PC-3 (cell line): ENCODE measurements at regions not wholly inside any gene's neighbourhood (a gene's known extent, or its start where the extent isn't known, plus 50 kb on each side); places are given as distances from the start of the nearest gene placed in this dataset.

ENCODE experiments used
- ATAC-seq: fragments of 200-7000 bp; cut with Tn5 transposase; 2 replicates; pipeline ENCODE4 v1.9.1; 2020; ENCODE audit warnings: mild to moderate bottlenecking, moderate library complexity
- BruUV-seq: library from RNA; stranded (reverse); fragments of 400-500 nt; replicated peaks from 2 replicates; lab custom pipeline; 2021; lab: Mats Ljungman, UMichigan
- CTCF ChIA-PET: fragments of 300-600 bp; sonication (Branson Sonifier 250); formaldehyde crosslinking; loops from one replicate; lab custom pipeline; 2022; ENCODE audit warnings: antibody characterized with exemption; lab: Charles Lee
- POLR2A ChIA-PET: fragments of 300-600 bp; sonication (Branson Sonifier 250); formaldehyde crosslinking; loops from one replicate; lab custom pipeline; 2022; ENCODE audit warnings: antibody characterized with exemption; ENCODE audit not compliant: unreplicated experiment; lab: Charles Lee
- DNase-seq: peaks from one replicate; pipeline ENCODE4 v3.0.0-alpha.2; 2015
- H2AFZ ChIP-seq: fragments of 300-600 bp; sonication (generic); 2 replicates; pipeline ENCODE4 v1.6.0; 2016; ENCODE audit warnings: antibody characterized with exemption, low read length
- H3F3A ChIP-seq: fragments of 300-600 bp; sonication (generic); one replicate; pipeline ENCODE4 v1.6.0; 2017; ENCODE audit warnings: antibody characterized with exemption, low read length, control low read depth, mild to moderate bottlenecking; ENCODE audit not compliant: unreplicated experiment
- H3K27ac ChIP-seq: fragments of 300-600 bp; sonication (generic); 2 replicates; pipeline ENCODE4 v1.5.1; 2016; ENCODE audit warnings: mild to moderate bottlenecking, low read length
- H3K27me3 ChIP-seq: fragments of 300-600 bp; sonication (generic); 2 replicates; pipeline ENCODE4 v1.6.1; 2016; ENCODE audit warnings: low read length, mixed read lengths
- H3K36me3 ChIP-seq: fragments of 300-600 bp; sonication (generic); 2 replicates; pipeline ENCODE4 v1.6.1; 2016; ENCODE audit warnings: low read depth, mixed run types, low read length, mixed read lengths
- H3K4me1 ChIP-seq: fragments of 300-600 bp; sonication (generic); 2 replicates; pipeline ENCODE4 v1.5.1; 2016; ENCODE audit warnings: low read length; ENCODE audit not compliant: insufficient read depth
- H3K4me2 ChIP-seq: fragments of 300-600 bp; sonication (generic); 2 replicates; pipeline ENCODE4 v1.6.0; 2016; ENCODE audit warnings: low read length
- H3K4me3 ChIP-seq: fragments of 300-600 bp; sonication (generic); 2 replicates; pipeline ENCODE4 v1.5.1; 2016; ENCODE audit warnings: mild to moderate bottlenecking, low read length, mixed read lengths
- H3K79me2 ChIP-seq: fragments of 300-600 bp; sonication (generic); 2 replicates; pipeline ENCODE4 v1.6.1; 2017; ENCODE audit warnings: low read length, mixed read lengths
- H3K9ac ChIP-seq: fragments of 300-600 bp; sonication (generic); 2 replicates; pipeline ENCODE4 v1.6.0; 2016; ENCODE audit warnings: mild to moderate bottlenecking, low read length
- H3K9me2 ChIP-seq: fragments of 300-600 bp; sonication (generic); replicated peaks from 2 replicates; pipeline ENCODE4 v1.6.1; 2016; ENCODE audit warnings: mixed run types, low read length, mixed read lengths
- H3K9me3 ChIP-seq: fragments of 300-600 bp; sonication (generic); 2 replicates; pipeline ENCODE4 v1.6.1; 2016; ENCODE audit warnings: low read length, mixed read lengths
- H4K20me1 ChIP-seq: fragments of 300-600 bp; sonication (generic); 2 replicates; pipeline ENCODE4 v1.6.1; 2016; ENCODE audit warnings: low read length, mixed read lengths
- EZH2 ChIP-seq: fragments of 300-600 bp; sonication (generic); IDR thresholded peaks from one replicate; pipeline ENCODE4 v1.6.1; 2017; ENCODE audit warnings: antibody characterized with exemption, mild to moderate bottlenecking, low read length; ENCODE audit not compliant: unreplicated experiment
- EZH2phosphoT487 ChIP-seq: fragments of 300-600 bp; sonication (generic); IDR thresholded peaks from 2 replicates; pipeline ENCODE4 v1.6.1; 2018; ENCODE audit warnings: mild to moderate bottlenecking, antibody characterized with exemption, low read length, borderline replicate concordance
- intact Hi-C: fragments of 100-400 bp; cut with micrococcal nuclease; formaldehyde crosslinking; loops from 2 replicates; pipeline ENCODE4 v1.9.0; 2023
- TF ChIP-seq, protein P1 (sequence below): fragments of 300-600 bp; sonication (generic); conservative IDR thresholded peaks from 2 replicates; pipeline ENCODE4 v1.5.1; 2017; ENCODE audit warnings: antibody characterized with exemption, low read depth, mild to moderate bottlenecking, low read length

DNA sequence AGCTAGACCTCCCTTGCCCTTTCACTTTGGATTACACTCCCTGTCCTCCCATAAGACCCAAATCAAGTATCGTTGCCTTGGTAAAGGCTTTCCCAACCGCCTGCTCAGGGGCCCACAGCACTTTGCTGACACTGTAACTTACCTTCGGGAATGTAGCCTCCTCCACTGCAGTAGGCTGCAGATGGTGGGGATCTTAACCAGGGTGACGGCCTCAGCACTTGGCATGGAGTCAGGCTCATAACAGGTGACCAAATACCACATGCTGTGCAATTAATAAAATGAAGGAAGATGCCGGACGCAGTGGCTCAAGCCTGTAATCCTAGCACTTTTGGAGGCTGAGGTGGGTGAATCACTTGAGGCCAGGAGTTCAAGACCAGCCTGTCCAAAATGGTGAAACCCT lies 88.7 kb upstream of the IRF2BP2 start:
- no peak overlapping the region for H2AFZ ChIP-seq
- H4K20me1 ChIP-seq: no peaks in the 10 kb centered on the region
- ChIA-PET CTCF (no interaction called here), POLR2A (no interaction called here)
- H3K4me2 ChIP-seq: no peak overlapping the region
- H3K36me3 ChIP-seq: no peaks in the 10 kb centered on the region
- H3K4me1 ChIP-seq: no peaks in the 10 kb centered on the region
- H3K9me3 ChIP-seq: no peaks in the 10 kb centered on the region
- H3K79me2 ChIP-seq: no peaks in the 10 kb centered on the region
- BruUV-seq: no TSS peak
- H3K9me2 ChIP-seq: no peaks in the 10 kb centered on the region
- DNase-seq (no peak), ATAC-seq (no peak)
- H3K4me3 ChIP-seq: no peak overlapping the region
- intact Hi-C loops: loop anchor here (10.0 kb wide), 1 partner anchor 84 kb away; the partner anchor contains the start of gene IRF2BP2
- no peak for TF ChIP-seq EZH2
- TF ChIP-seq, protein P1, sequence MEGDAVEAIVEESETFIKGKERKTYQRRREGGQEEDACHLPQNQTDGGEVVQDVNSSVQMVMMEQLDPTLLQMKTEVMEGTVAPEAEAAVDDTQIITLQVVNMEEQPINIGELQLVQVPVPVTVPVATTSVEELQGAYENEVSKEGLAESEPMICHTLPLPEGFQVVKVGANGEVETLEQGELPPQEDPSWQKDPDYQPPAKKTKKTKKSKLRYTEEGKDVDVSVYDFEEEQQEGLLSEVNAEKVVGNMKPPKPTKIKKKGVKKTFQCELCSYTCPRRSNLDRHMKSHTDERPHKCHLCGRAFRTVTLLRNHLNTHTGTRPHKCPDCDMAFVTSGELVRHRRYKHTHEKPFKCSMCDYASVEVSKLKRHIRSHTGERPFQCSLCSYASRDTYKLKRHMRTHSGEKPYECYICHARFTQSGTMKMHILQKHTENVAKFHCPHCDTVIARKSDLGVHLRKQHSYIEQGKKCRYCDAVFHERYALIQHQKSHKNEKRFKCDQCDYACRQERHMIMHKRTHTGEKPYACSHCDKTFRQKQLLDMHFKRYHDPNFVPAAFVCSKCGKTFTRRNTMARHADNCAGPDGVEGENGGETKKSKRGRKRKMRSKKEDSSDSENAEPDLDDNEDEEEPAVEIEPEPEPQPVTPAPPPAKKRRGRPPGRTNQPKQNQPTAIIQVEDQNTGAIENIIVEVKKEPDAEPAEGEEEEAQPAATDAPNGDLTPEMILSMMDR: no peak
- TF ChIP-seq EZH2phosphoT487: no peak
- no peak overlapping the region for H3K27ac ChIP-seq
- H3K9ac ChIP-seq: no peak overlapping the region
- H3K27me3 ChIP-seq: no peaks in the 10 kb centered on the region
- H3F3A ChIP-seq: no peaks in the 10 kb centered on the region

DNA sequence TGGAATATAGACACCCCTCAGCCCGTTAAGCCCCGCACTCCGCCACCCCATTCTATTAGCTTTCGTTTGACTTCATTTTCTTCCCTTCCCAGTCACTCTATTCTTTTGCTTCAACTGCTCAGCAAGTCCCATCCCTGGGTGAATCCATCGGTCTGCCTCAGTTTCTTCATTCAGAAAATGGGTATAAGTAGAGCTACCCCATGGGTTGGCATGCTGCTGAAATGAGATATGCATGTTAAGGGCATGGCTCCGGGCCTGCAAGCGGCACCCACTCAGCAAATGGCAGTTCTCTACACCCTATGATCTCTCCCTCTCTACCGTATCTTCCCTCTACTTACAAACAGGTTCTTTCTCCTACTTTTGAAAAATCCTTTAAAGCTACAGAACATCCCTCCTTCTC lies 87.8 kb upstream of the IRF2BP2 start:
- no peak overlapping the region for H3K9ac ChIP-seq
- ATAC-seq (no peak), DNase-seq (no peak)
- ChIA-PET CTCF (no interaction called here), POLR2A (no interaction called here)
- no peaks in the 10 kb centered on the region for H3K4me1 ChIP-seq
- BruUV-seq: no TSS peak
- no peak overlapping the region for H3K27ac ChIP-seq
- no peaks in the 10 kb centered on the region for H3K27me3 ChIP-seq
- no peaks in the 10 kb centered on the region for H3K36me3 ChIP-seq
- H3K9me2 ChIP-seq: no peaks in the 10 kb centered on the region
- H3K9me3 ChIP-seq: no peaks in the 10 kb centered on the region
- no peaks in the 10 kb centered on the region for H4K20me1 ChIP-seq
- H3K79me2 ChIP-seq: no peaks in the 10 kb centered on the region
- no peak overlapping the region for H3K4me2 ChIP-seq
- intact Hi-C loops: loop anchor here (10.0 kb wide), 1 partner anchor 83 kb away; the partner anchor contains the start of gene IRF2BP2
- H3K4me3 ChIP-seq: no peak overlapping the region
- no peak overlapping the region for H2AFZ ChIP-seq
- TF ChIP-seq EZH2phosphoT487 (no peak), EZH2 (no peak)
- TF ChIP-seq, protein P1: no peak
- no peaks in the 10 kb centered on the region for H3F3A ChIP-seq

DNA sequence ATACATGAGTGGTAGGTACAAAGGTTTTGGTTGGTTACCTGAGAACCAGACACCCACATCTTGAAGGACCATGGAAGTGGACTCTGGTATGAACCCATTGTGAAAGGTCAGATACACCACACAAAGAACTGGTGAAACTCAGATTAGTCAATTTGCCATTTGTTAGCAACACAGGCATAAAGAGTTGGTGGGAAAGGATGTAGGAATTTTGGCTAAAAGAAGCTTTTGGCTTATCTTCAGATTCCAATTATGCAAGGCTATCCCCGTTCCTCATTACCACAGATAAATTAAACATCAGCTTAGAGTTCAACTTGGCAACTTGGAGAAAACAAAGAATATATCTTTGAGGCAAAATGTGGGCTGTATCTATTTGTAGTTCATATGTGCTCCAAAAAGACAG lies 87.0 kb upstream of the IRF2BP2 start:
- no peaks in the 10 kb centered on the region for H3K36me3 ChIP-seq
- intact Hi-C loops: loop anchor here (10.0 kb wide), 1 partner anchor 82 kb away; the partner anchor contains the start of gene IRF2BP2
- H3K4me3 ChIP-seq: no peak overlapping the region
- BruUV-seq: no TSS peak
- no peaks in the 10 kb centered on the region for H3K9me2 ChIP-seq
- no peaks in the 10 kb centered on the region for H3F3A ChIP-seq
- no peaks in the 10 kb centered on the region for H3K9me3 ChIP-seq
- H3K27ac ChIP-seq: no peak overlapping the region
- H4K20me1 ChIP-seq: no peaks in the 10 kb centered on the region
- ChIA-PET POLR2A (no interaction called here), CTCF (interaction anchor here (0.6 kb wide), 1 partner anchor 568 kb away, joined by 4 read pairs; no protein-coding TSS in a partner anchor)
- DNase-seq (no peak), ATAC-seq (no peak)
- H3K4me1 ChIP-seq: no peaks in the 10 kb centered on the region
- H3K9ac ChIP-seq: no peak overlapping the region
- no peak overlapping the region for H2AFZ ChIP-seq
- H3K4me2 ChIP-seq: no peak overlapping the region
- no peaks in the 10 kb centered on the region for H3K27me3 ChIP-seq
- TF ChIP-seq EZH2phosphoT487: no peak
- no peaks in the 10 kb centered on the region for H3K79me2 ChIP-seq
